Heart left ventricle (tissue), 13 donors: ENCODE measurements at regions not wholly inside any gene's neighbourhood (a gene's known extent, or its start where the extent isn't known, plus 50 kb on each side); places are given as distances from the start of the nearest gene placed in this dataset.

Source experiments
- POLR2A ChIP-seq, 2 donors: fragments of 450-650 bp; IDR thresholded peaks; one replicate each; pipeline ENCODE4 v1.6.1; 2017; ENCODE audit warnings: antibody characterized with exemption in 2 of 2, mild to moderate bottlenecking in 2 of 2, moderate library complexity in 2 of 2
- TF ChIP-seq, protein P1 (sequence below), 12 donors: fragments of 200-600 bp; sonication (generic) in 4 of 12; IDR thresholded peaks; one replicate each; pipeline versions ENCODE4 v1.5.0 to v1.8.0; 2018 to 2022; ENCODE audit warnings: antibody characterized with exemption in 12 of 12, mild to moderate bottlenecking in 5 of 12
- donor health status: ischemic (EF 13 %, LVEDD 7.1; RV severe dilation, severe dysfunction).
- donor health status: DM: no; HTN: yes; CAD: no.
- donor health status: DM: no; HTN: no; CAD: no.
- donor health status: ischemic (EF 25% LVEDD 6.9; RV normal size, moderate dysfunction).
- donor health status: ischemic (EF 25% LVEDD 5.7; RV mildly dilated, moderate dysfunction).
- donor health status: ischemic (EF 35%, LVEDD 5.7; RV mildly dilated, moderate dysfunction).
- donor health status: nonischemic (EF 11% LVEDD 7.7; RV severe dilation, severe dysfunction).
- donor health status: DM: yes; HTN: yes; CAD: no.
- donor health status: PGD.
- donor health status: ischemic (EF 29% LVEDD 5.4; RV normal size, mild dysfunction).
- donor health status: nonischemic (EF 23%, LVEDD 6.1; RV moderate dilation, normal function).

DNA sequence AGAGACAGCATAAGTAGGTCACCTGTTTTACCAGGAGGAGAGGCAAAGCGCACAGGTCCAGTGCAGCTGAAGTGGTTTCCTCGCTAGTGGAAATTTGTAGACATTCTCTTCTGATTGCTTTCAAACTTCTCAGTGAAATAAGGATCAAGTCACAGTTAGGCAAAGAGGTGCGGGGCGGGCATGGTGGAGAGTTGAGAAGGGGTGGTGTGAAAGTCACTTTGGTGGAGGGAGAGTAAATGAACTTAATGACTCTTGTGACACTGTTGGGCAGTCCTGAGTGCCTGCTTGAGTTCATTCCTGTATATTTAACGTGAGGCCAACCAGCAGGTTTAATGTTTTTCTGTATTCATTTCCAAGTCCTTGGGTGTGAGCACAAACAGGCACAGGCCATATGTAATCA, 235.6 kb downstream of the TRIML1 start:
- TF ChIP-seq, protein P1, sequence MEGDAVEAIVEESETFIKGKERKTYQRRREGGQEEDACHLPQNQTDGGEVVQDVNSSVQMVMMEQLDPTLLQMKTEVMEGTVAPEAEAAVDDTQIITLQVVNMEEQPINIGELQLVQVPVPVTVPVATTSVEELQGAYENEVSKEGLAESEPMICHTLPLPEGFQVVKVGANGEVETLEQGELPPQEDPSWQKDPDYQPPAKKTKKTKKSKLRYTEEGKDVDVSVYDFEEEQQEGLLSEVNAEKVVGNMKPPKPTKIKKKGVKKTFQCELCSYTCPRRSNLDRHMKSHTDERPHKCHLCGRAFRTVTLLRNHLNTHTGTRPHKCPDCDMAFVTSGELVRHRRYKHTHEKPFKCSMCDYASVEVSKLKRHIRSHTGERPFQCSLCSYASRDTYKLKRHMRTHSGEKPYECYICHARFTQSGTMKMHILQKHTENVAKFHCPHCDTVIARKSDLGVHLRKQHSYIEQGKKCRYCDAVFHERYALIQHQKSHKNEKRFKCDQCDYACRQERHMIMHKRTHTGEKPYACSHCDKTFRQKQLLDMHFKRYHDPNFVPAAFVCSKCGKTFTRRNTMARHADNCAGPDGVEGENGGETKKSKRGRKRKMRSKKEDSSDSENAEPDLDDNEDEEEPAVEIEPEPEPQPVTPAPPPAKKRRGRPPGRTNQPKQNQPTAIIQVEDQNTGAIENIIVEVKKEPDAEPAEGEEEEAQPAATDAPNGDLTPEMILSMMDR (IDR thresholded peaks at IDR 0.05): no peak
- TF ChIP-seq POLR2A (IDR thresholded peaks at IDR 0.05): no peak
